ENCODE measurements at regions not wholly inside any gene's neighbourhood (a gene's known extent, or its start where the extent isn't known, plus 50 kb on each side); places are given as distances from the start of the nearest gene placed in this dataset.

- no peak for TF ChIP-seq GATA2 (IDR thresholded peaks at IDR 0.05; ENCODE audit: low read depth, low read length)
- no peak for TF ChIP-seq GATA3 (IDR thresholded peaks at IDR 0.05; ENCODE audit: low read depth, low read length)
Observed at GRCh38 chr12:128109236-128109635, 157.7 kb upstream of the TMEM132C start.

Data from SH-SY5Y (cell line).